ENCODE measurements at regions not wholly inside any gene's neighbourhood (a gene's known extent, or its start where the extent isn't known, plus 50 kb on each side); places are given as distances from the start of the nearest gene placed in this dataset.
A peak's percentile ranks its signal among the peaks of the same experiment; 100 is the strongest.

- ChIA-PET POLR2A (no interaction called here), CTCF (no interaction called here)
- Histone ChIP-seq H3K4me1 (ENCODE audit: control insufficient read depth, insufficient read depth, low read length) (no peaks in the 10 kb centered on the region), H3K4me3 (ENCODE audit: low read depth, low read length) (no peak overlapping the region), H3K36me3 (ENCODE audit: control insufficient read depth in 2 of 2, insufficient read depth in 1 of 2, low read length in 2 of 2) (no peaks in the 10 kb centered on the region), H3K27ac (ENCODE audit: extremely low read depth, low read depth, low read length) (no peak overlapping the region), H3K9me3 (ENCODE audit: control insufficient read depth, insufficient read depth, low read depth, low read length) (no peaks in the 10 kb centered on the region)
- TF ChIP-seq ZFP41 (tag by site-specific recombination; IDR thresholded peaks at IDR 0.05; ENCODE audit: borderline replicate concordance) (no peak), PRDM1 (tag by site-specific recombination; IDR thresholded peaks at IDR 0.05) (peak; percentile 50; the same call in 1 of the 2 replicates), ZSCAN5A (tag by site-specific recombination; IDR thresholded peaks at IDR 0.05) (no peak), KLF16 (tag by site-specific recombination; IDR thresholded peaks at IDR 0.05) (no peak)
- TF ChIP-seq, protein P1, sequence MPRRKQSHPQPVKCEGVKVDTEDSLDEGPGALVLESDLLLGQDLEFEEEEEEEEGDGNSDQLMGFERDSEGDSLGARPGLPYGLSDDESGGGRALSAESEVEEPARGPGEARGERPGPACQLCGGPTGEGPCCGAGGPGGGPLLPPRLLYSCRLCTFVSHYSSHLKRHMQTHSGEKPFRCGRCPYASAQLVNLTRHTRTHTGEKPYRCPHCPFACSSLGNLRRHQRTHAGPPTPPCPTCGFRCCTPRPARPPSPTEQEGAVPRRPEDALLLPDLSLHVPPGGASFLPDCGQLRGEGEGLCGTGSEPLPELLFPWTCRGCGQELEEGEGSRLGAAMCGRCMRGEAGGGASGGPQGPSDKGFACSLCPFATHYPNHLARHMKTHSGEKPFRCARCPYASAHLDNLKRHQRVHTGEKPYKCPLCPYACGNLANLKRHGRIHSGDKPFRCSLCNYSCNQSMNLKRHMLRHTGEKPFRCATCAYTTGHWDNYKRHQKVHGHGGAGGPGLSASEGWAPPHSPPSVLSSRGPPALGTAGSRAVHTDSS (tag by site-specific recombination; IDR thresholded peaks at IDR 0.05): no peak
Observed at GRCh38 chr16:79295162-79295561, 305.4 kb downstream of the MAF start.

- CTCF ChIA-PET: interaction anchor here (0.6 kb wide), 1 partner anchor 308 kb away, joined by 3 read pairs; no protein-coding TSS in a partner anchor
- no peaks in the 10 kb centered on the region for H3K4me1 ChIP-seq (ENCODE audit: control insufficient read depth, insufficient read depth, low read length)
- POLR2A ChIA-PET: no interaction called here
- no peak for TF ChIP-seq ZBTB21 (tag by site-specific recombination; IDR thresholded peaks at IDR 0.05)
- TF ChIP-seq ZFP37 (tag by site-specific recombination; IDR thresholded peaks at IDR 0.05): no peak
- no peak for TF ChIP-seq ZNF560 (tag by site-specific recombination; IDR thresholded peaks at IDR 0.05; ENCODE audit: borderline replicate concordance)
- no peak for TF ChIP-seq KLF10 (tag by site-specific recombination; IDR thresholded peaks at IDR 0.05)
- no peak for TF ChIP-seq ZNF221 (tag by site-specific recombination; IDR thresholded peaks at IDR 0.05; ENCODE audit: borderline replicate concordance)
- TF ChIP-seq HOXC10 (CRISPR knock-in tag; IDR thresholded peaks at IDR 0.05): no peak
- no peak for TF ChIP-seq ZFP3 (tag by site-specific recombination; IDR thresholded peaks at IDR 0.05; ENCODE audit: low read depth)
- no peak for TF ChIP-seq ZNF214 (tag by site-specific recombination; IDR thresholded peaks at IDR 0.05; ENCODE audit: borderline replicate concordance)
- TF ChIP-seq SCRT2 (tag by site-specific recombination; IDR thresholded peaks at IDR 0.05): no peak
- no peaks in the 10 kb centered on the region for H3K36me3 ChIP-seq (ENCODE audit: control insufficient read depth in 2 of 2, insufficient read depth in 1 of 2, low read length in 2 of 2)
- no peak overlapping the region for H3K4me3 ChIP-seq (ENCODE audit: low read depth, low read length)
- H3K27ac ChIP-seq (ENCODE audit: extremely low read depth, low read depth, low read length): no peak overlapping the region
- H3K9me3 ChIP-seq (ENCODE audit: control insufficient read depth, insufficient read depth, low read depth, low read length): no peaks in the 10 kb centered on the region
Observed at GRCh38 chr16:79294568-79294967, 306.0 kb downstream of the MAF start.

- Histone ChIP-seq H3K36me3 (ENCODE audit: control insufficient read depth in 2 of 2, insufficient read depth in 1 of 2, low read length in 2 of 2) (no peaks in the 10 kb centered on the region), H3K27ac (ENCODE audit: extremely low read depth, low read depth, low read length) (no peak overlapping the region), H3K4me1 (ENCODE audit: control insufficient read depth, insufficient read depth, low read length) (no peaks in the 10 kb centered on the region), H3K9me3 (ENCODE audit: control insufficient read depth, insufficient read depth, low read depth, low read length) (no peaks in the 10 kb centered on the region), H3K4me3 (ENCODE audit: low read depth, low read length) (no peak overlapping the region)
- TF ChIP-seq ZNF548 (tag by site-specific recombination; IDR thresholded peaks at IDR 0.05): no peak
- no peak for TF ChIP-seq ZNF670 (tag by site-specific recombination; IDR thresholded peaks at IDR 0.05; ENCODE audit: low read depth)
- TF ChIP-seq, protein P2, sequence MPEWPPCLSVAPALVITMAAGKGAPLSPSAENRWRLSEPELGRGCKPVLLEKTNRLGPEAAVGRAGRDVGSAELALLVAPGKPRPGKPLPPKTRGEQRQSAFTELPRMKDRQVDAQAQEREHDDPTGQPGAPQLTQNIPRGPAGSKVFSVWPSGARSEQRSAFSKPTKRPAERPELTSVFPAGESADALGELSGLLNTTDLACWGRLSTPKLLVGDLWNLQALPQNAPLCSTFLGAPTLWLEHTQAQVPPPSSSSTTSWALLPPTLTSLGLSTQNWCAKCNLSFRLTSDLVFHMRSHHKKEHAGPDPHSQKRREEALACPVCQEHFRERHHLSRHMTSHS (tag by site-specific recombination; IDR thresholded peaks at IDR 0.05): no peak
- TF ChIP-seq ZNF121 (tag by site-specific recombination; IDR thresholded peaks at IDR 0.05): no peak
- no peak for TF ChIP-seq ZNF23 (tag by site-specific recombination; IDR thresholded peaks at IDR 0.05; ENCODE audit: borderline replicate concordance)
- no peak for TF ChIP-seq ZNF133 (tag by site-specific recombination; IDR thresholded peaks at IDR 0.05)
- no peak for TF ChIP-seq ZNF704 (tag by site-specific recombination; IDR thresholded peaks at IDR 0.05)
- TF ChIP-seq ZNF140 (tag by site-specific recombination; IDR thresholded peaks at IDR 0.05): no peak
- POLR2A ChIA-PET: no interaction called here
- CTCF ChIA-PET: interaction anchor here (0.6 kb wide), 1 partner anchor 308 kb away, joined by 3 read pairs; no protein-coding TSS in a partner anchor
Observed at GRCh38 chr16:79293836-79294460, 306.6 kb downstream of the MAF start.

All from HEK293 (cell line).